Peyer's patch (tissue), 4 donors: ENCODE measurements at regions not wholly inside any gene's neighbourhood (a gene's known extent, or its start where the extent isn't known, plus 50 kb on each side); places are given as distances from the start of the nearest gene placed in this dataset.
"Not testable (repeated sequence)": the region's sequence is repeated elsewhere in the genome, so short reads cannot be mapped to it uniquely, and the experiment has no call there.

Experiments
- DNase-seq, 3 donors: peaks; one replicate each; pipeline ENCODE4 v3.0.0-alpha.2; 2017 to 2019
- H3K27ac ChIP-seq, 4 donors: fragments of 200-600 bp; sonication (generic); one replicate each; pipeline ENCODE4 v1.5.1; 2016 to 2019
- H3K27me3 ChIP-seq, 2 donors: fragments of 200-600 bp; sonication (generic); one replicate each; pipeline ENCODE4 v1.5.1; 2019
- H3K36me3 ChIP-seq, 3 donors: fragments of 200-600 bp; sonication (generic); one replicate each; pipeline ENCODE4 v1.5.1; 2016 to 2019
- H3K4me1 ChIP-seq, 4 donors: fragments of 200-600 bp; sonication (generic); one replicate each; pipeline ENCODE4 v1.5.1; 2016 to 2019
- H3K4me3 ChIP-seq, 4 donors: fragments of 200-600 bp; sonication (generic); 1 replicate in 3 of 4; 2 replicates in 1 of 4; pipeline ENCODE4 v1.5.1; 2016 to 2019; ENCODE audit warnings: mild to moderate bottlenecking in 1 of 4
- H3K9me3 ChIP-seq, 4 donors: fragments of 200-600 bp; sonication (generic); one replicate each; pipeline ENCODE4 v1.5.1; 2016 to 2019; ENCODE audit warnings: mild to moderate bottlenecking in 1 of 4
- POLR2A ChIP-seq, 2 donors: fragments of 450-650 bp; IDR thresholded peaks; one replicate each; pipeline ENCODE4 v1.5.1; 2017; ENCODE audit warnings: antibody characterized with exemption in 2 of 2, mild to moderate bottlenecking in 2 of 2, moderate library complexity in 2 of 2
- TF ChIP-seq, protein P1 (sequence below), 6 experiments: fragments of 450-650 bp in 4 of 6; fragments of 200-600 bp in 2 of 6; sonication (generic) in 1 of 6; IDR thresholded peaks; one replicate each; pipeline ENCODE4 v1.5.1; 2017 to 2019; ENCODE audit warnings: antibody characterized with exemption in 6 of 6, mild to moderate bottlenecking in 3 of 6, moderate library complexity in 1 of 6

- Histone ChIP-seq H3K27ac (no peak overlapping the region), H3K9me3 (no peaks in the 10 kb centered on the region), H3K4me3 (no peak overlapping the region), H3K36me3 (no peaks in the 10 kb centered on the region), H3K27me3 (no peaks in the 10 kb centered on the region), H3K4me1 (no peaks in the 10 kb centered on the region)
- TF ChIP-seq POLR2A (IDR thresholded peaks at IDR 0.05), result no peak
- TF ChIP-seq, protein P1, sequence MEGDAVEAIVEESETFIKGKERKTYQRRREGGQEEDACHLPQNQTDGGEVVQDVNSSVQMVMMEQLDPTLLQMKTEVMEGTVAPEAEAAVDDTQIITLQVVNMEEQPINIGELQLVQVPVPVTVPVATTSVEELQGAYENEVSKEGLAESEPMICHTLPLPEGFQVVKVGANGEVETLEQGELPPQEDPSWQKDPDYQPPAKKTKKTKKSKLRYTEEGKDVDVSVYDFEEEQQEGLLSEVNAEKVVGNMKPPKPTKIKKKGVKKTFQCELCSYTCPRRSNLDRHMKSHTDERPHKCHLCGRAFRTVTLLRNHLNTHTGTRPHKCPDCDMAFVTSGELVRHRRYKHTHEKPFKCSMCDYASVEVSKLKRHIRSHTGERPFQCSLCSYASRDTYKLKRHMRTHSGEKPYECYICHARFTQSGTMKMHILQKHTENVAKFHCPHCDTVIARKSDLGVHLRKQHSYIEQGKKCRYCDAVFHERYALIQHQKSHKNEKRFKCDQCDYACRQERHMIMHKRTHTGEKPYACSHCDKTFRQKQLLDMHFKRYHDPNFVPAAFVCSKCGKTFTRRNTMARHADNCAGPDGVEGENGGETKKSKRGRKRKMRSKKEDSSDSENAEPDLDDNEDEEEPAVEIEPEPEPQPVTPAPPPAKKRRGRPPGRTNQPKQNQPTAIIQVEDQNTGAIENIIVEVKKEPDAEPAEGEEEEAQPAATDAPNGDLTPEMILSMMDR (IDR thresholded peaks at IDR 0.05), result no peak
- no peak for DNase-seq
These were observed 200.0 kb downstream of the LARP7 start for GRCh38 chr4:112836895-112837294.

GRCh38 chr4:112838015-112838414, 201.1 kb downstream of the LARP7 start:
- not testable (repeated sequence) for H3K36me3 ChIP-seq, H3K27ac ChIP-seq, H3K4me3 ChIP-seq, H3K4me1 ChIP-seq, H3K9me3 ChIP-seq, DNase-seq, H3K27me3 ChIP-seq

DNA sequence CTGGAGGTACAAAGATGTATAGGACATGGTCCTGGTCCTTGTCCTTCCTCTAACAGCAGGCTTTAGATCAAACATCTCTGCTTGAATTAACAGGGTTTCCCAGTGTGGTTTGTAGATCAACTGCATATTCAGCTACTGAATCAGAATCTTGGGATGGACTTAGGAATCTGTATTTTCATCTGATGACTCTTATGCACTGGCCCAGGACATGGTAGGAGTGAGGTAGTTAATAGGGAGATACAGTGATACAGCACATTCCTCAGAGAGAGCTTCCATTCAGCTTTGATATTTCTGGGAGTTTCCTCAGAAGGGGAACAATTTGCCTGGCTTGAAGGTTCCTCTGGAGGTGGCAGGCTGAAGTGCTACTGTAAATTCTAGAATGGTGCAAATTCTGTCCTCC, 203.1 kb downstream of the LARP7 start:
- Histone ChIP-seq H3K9me3 (no peaks in the 10 kb centered on the region), H3K27me3 (no peaks in the 10 kb centered on the region), H3K36me3 (no peaks in the 10 kb centered on the region), H3K4me1 (no peaks in the 10 kb centered on the region), H3K4me3 (no peak overlapping the region), H3K27ac (no peak overlapping the region)
- no peak for TF ChIP-seq POLR2A (IDR thresholded peaks at IDR 0.05)
- TF ChIP-seq, protein P1 (IDR thresholded peaks at IDR 0.05), result no peak
- DNase-seq, result no peak

DNA sequence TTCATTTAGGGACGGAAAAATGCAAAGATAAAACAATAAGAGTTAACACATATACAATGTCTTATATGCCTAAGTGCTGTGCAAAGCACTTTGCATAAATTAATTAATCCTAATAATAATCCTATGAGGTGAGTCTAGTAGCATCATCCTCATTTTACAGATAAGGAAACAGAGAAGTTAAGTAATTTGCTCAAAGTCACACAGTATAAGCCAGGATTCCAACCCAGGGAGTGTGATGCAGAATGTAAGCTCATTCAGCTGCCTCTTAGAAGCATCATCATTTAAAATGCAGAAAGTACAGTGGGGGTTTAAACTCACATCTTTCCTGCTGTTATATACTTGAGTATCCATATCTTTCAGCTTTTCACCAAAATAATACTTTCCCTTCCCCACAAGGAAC, 203.7 kb downstream of the LARP7 start:
- H3K27me3 ChIP-seq, result no peaks in the 10 kb centered on the region
- no peaks in the 10 kb centered on the region for H3K4me1 ChIP-seq
- H3K4me3 ChIP-seq, result no peak overlapping the region
- H3K36me3 ChIP-seq, result no peaks in the 10 kb centered on the region
- H3K27ac ChIP-seq, result no peak overlapping the region
- DNase-seq, result no peak
- H3K9me3 ChIP-seq, result no peaks in the 10 kb centered on the region
- no peak for TF ChIP-seq POLR2A (IDR thresholded peaks at IDR 0.05)
- TF ChIP-seq, protein P1 (IDR thresholded peaks at IDR 0.05), result no peak

- no peak overlapping the region for H3K27ac ChIP-seq
- DNase-seq, result no peak
- no peaks in the 10 kb centered on the region for H3K9me3 ChIP-seq
- H3K4me1 ChIP-seq, result no peaks in the 10 kb centered on the region
- TF ChIP-seq POLR2A (IDR thresholded peaks at IDR 0.05), result no peak
- TF ChIP-seq, protein P1 (IDR thresholded peaks at IDR 0.05), result no peak
- no peaks in the 10 kb centered on the region for H3K27me3 ChIP-seq
- H3K36me3 ChIP-seq, result no peaks in the 10 kb centered on the region
- no peak overlapping the region for H3K4me3 ChIP-seq
These were observed 205.6 kb downstream of the LARP7 start for GRCh38 chr4:112842513-112842912.

DNA sequence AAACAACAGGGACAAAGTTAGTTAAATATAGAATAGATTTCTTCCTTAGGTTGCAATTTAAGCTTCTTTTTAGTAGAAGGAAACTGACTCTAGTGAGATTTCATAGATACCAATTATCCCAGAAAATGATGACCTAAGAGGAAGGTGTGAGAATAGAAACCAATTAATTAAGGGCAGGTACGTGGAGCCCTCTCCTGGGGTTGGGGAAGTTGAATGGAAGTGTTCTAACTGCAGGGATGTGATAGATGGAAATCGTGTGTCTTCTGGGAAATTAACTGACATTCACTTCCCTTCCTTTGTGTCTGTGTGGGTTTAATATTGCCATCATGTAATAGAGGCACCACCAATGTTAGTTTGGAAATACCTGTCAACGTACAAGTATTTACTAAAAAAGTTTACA, 204.1 kb upstream of the ANK2 start:
- no peak overlapping the region for H3K4me3 ChIP-seq
- no peak overlapping the region for H3K27ac ChIP-seq
- H3K36me3 ChIP-seq, result no peaks in the 10 kb centered on the region
- DNase-seq, result no peak
- no peaks in the 10 kb centered on the region for H3K9me3 ChIP-seq
- TF ChIP-seq POLR2A (IDR thresholded peaks at IDR 0.05), result no peak
- TF ChIP-seq, protein P1 (IDR thresholded peaks at IDR 0.05), result no peak
- no peaks in the 10 kb centered on the region for H3K27me3 ChIP-seq
- no peaks in the 10 kb centered on the region for H3K4me1 ChIP-seq
